ENCODE measurements at regions not wholly inside any gene's neighbourhood (a gene's known extent, or its start where the extent isn't known, plus 50 kb on each side); places are given as distances from the start of the nearest gene placed in this dataset.

DNA sequence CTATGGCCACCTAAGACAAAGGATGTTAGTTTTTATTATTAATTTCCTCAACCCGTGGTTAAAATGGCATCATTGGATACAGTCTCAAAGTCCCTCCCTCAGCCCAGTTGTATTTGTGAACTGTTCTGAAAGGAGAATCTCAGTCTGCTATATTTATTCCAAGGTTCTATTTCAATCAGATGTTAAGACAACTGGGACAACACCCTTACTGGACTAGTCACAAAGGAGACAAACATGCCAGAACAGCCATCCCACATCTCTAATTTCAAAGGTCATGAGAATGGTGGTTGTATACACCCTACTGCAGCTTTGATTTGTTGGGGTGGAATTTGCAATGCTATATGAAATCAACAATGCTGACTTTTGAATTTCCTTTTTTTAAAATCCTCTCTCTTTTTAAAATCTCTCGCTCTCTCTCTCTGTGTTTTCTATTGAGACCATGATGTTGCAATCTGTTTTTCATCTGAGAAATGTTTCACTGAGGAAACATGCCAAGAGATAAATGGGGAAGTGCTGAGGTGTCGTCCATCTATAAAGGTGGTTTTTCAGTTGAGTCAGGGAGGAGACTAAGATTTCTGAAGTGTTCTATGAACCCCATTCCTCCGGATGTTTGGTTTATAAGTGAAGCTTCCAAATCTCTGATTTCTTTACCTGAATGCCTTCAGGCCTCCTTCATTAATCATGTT is 201.5 kb upstream of the GATB start:
- TF ChIP-seq, protein P1, sequence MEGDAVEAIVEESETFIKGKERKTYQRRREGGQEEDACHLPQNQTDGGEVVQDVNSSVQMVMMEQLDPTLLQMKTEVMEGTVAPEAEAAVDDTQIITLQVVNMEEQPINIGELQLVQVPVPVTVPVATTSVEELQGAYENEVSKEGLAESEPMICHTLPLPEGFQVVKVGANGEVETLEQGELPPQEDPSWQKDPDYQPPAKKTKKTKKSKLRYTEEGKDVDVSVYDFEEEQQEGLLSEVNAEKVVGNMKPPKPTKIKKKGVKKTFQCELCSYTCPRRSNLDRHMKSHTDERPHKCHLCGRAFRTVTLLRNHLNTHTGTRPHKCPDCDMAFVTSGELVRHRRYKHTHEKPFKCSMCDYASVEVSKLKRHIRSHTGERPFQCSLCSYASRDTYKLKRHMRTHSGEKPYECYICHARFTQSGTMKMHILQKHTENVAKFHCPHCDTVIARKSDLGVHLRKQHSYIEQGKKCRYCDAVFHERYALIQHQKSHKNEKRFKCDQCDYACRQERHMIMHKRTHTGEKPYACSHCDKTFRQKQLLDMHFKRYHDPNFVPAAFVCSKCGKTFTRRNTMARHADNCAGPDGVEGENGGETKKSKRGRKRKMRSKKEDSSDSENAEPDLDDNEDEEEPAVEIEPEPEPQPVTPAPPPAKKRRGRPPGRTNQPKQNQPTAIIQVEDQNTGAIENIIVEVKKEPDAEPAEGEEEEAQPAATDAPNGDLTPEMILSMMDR (IDR thresholded peaks at IDR 0.05 in 8 of 11, conservative IDR thresholded peaks at IDR 0.05 in 3 of 11), result no peak
- TF ChIP-seq POLR2AphosphoS5 (IDR thresholded peaks at IDR 0.05), result no peak
